SK-N-SH (cell line): ENCODE measurements at regions not wholly inside any gene's neighbourhood (a gene's known extent, or its start where the extent isn't known, plus 50 kb on each side); places are given as distances from the start of the nearest gene placed in this dataset.

Source experiments
- CTCF ChIA-PET: fragments of 300-600, 350-600 bp; formaldehyde crosslinking; extraction: SDS; loops from one replicate; lab custom pipeline; 2021; lab: Yijun Ruan, JAX
- POLR2A ChIA-PET: fragments of 350-600 bp; sonication (Branson Sonifier 250); formaldehyde crosslinking; extraction: SDS; loops from one replicate; lab custom pipeline; 2020; ENCODE audit warnings: antibody characterized with exemption, inconsistent platforms; lab: Yijun Ruan, JAX
- DNase-seq: peaks from one replicate; pipeline ENCODE4 v3.0.0; 2012
- H2AFZ ChIP-seq: fragments of 200-600 bp; sonication (generic); 2 replicates; pipeline ENCODE4 v1.8.1; 2016; ENCODE audit warnings: antibody characterized with exemption, mild to moderate bottlenecking, low read depth
- H3F3A ChIP-seq: fragments of 200-600 bp; sonication (generic); replicated peaks from 2 replicates; pipeline ENCODE3; 2016; ENCODE audit warnings: antibody characterized with exemption, mild to moderate bottlenecking; ENCODE audit not compliant: insufficient read depth
- H3K27ac ChIP-seq, 2 experiments: fragments of 200-500 bp in 1 of 2; fragments of 200-600 bp in 1 of 2; sonication (Bioruptor generic) in 1 of 2; sonication (generic), shearing (Covaris generic) in 1 of 2; 2 replicates each; pipeline versions ENCODE4 v1.5.1 to v1.6.1; 2014 to 2016; ENCODE audit warnings: low read depth in 2 of 2, inconsistent platforms in 1 of 2, low read length in 1 of 2, mild to moderate bottlenecking in 1 of 2, mixed read lengths in 1 of 2
- H3K27me3 ChIP-seq: fragments of 200-600 bp; sonication (generic), shearing (Covaris generic); 2 replicates; pipeline ENCODE4 v1.6.1; 2016; ENCODE audit warnings: mixed run types; ENCODE audit not compliant: insufficient read depth
- H3K36me3 ChIP-seq, 2 experiments: fragments of 200-500 bp in 1 of 2; fragments of 200-600 bp in 1 of 2; sonication (Bioruptor generic) in 1 of 2; sonication (generic) in 1 of 2; replicated peaks in 1 of 2; 2 replicates each; pipeline versions ENCODE3 to v1.5.1; 2014 to 2016; ENCODE audit warnings: low read length in 1 of 2, mild to moderate bottlenecking in 1 of 2; ENCODE audit not compliant: insufficient read depth in 2 of 2, control insufficient read depth in 1 of 2
- H3K4me1 ChIP-seq, 2 experiments: fragments of 200-500 bp in 1 of 2; fragments of 200-600 bp in 1 of 2; sonication (Bioruptor generic) in 1 of 2; sonication (generic), shearing (Covaris generic) in 1 of 2; 2 replicates each; pipeline versions ENCODE4 v1.5.1 to v1.6.1; 2014 to 2016; ENCODE audit warnings: low read depth in 1 of 2, low read length in 1 of 2, mixed run types in 1 of 2; ENCODE audit not compliant: insufficient read depth in 2 of 2, control insufficient read depth in 1 of 2
- H3K4me2 ChIP-seq: fragments of 200-600 bp; sonication (generic), shearing (Covaris generic); 2 replicates; pipeline ENCODE4 v1.6.1; 2017; ENCODE audit warnings: mixed run types
- H3K4me3 ChIP-seq, 2 experiments: fragments of 200-500 bp in 1 of 2; fragments of 200-600 bp in 1 of 2; sonication (Bioruptor generic) in 1 of 2; sonication (generic), shearing (Covaris generic) in 1 of 2; 2 replicates each; pipeline versions ENCODE4 v1.5.1 to v1.8.1; 2014 to 2016; ENCODE audit warnings: low read depth in 2 of 2, inconsistent platforms in 1 of 2, low read length in 1 of 2, mild to moderate bottlenecking in 1 of 2, mixed read lengths in 1 of 2, moderate library complexity in 1 of 2
- H3K79me2 ChIP-seq: fragments of 200-600 bp; sonication (generic); 2 replicates; pipeline ENCODE4 v1.8.1; 2017; ENCODE audit warnings: mild to moderate bottlenecking; ENCODE audit not compliant: insufficient read depth
- H3K9ac ChIP-seq: fragments of 200-600 bp; sonication (generic); 2 replicates; pipeline ENCODE4 v1.6.1; 2017; ENCODE audit warnings: mixed run types
- H3K9me2 ChIP-seq: fragments of 200-600 bp; sonication (generic); 2 replicates; pipeline ENCODE4 v1.6.1; 2017; ENCODE audit warnings: mixed run types
- H3K9me3 ChIP-seq: fragments of 200-600 bp; sonication (generic); 2 replicates; pipeline ENCODE4 v1.6.1; 2017; ENCODE audit warnings: mixed run types, mild to moderate bottlenecking, moderate library complexity
- H4K20me1 ChIP-seq: fragments of 200-600 bp; sonication (generic); 2 replicates; pipeline ENCODE4 v1.6.1; 2017; ENCODE audit warnings: mild to moderate bottlenecking, mixed run types; ENCODE audit not compliant: insufficient read depth
- CHD2 ChIP-seq: fragments of 150-350 bp; IDR thresholded peaks from 2 replicates; pipeline ENCODE4 v1.6.1; 2018; ENCODE audit warnings: low read length; ENCODE audit not compliant: partially characterized antibody
- ELF1 ChIP-seq: IDR thresholded peaks from 2 replicates; pipeline ENCODE4 v1.4.0; 2012
- EP300 ChIP-seq, 2 experiments: IDR thresholded peaks; 2 replicates each; pipeline versions ENCODE4 v1.4.0 to v1.6.1; 2012; ENCODE audit warnings: borderline replicate concordance in 1 of 2, low read depth in 1 of 2, low read length in 1 of 2
- FOSL2 ChIP-seq: IDR thresholded peaks from 2 replicates; pipeline ENCODE4 v1.4.0; 2012; ENCODE audit warnings: low read depth, mild to moderate bottlenecking, moderate library complexity, borderline replicate concordance
- FOXM1 ChIP-seq: IDR thresholded peaks from 2 replicates; pipeline ENCODE4 v1.4.0; 2012; ENCODE audit warnings: low read depth, mild to moderate bottlenecking
- MAX ChIP-seq: IDR thresholded peaks from 2 replicates; pipeline ENCODE4 v1.4.0; 2012; ENCODE audit warnings: low read depth
- MXI1 ChIP-seq: IDR thresholded peaks from 2 replicates; pipeline ENCODE4 v1.6.1; 2012; ENCODE audit warnings: mild to moderate bottlenecking, low read depth, low read length, improper control_type of control experiment
- NFIC ChIP-seq: IDR thresholded peaks from 2 replicates; pipeline ENCODE4 v1.4.0; 2012; ENCODE audit warnings: borderline replicate concordance
- RAD21 ChIP-seq: IDR thresholded peaks from 2 replicates; pipeline ENCODE4 v1.6.1; 2012; ENCODE audit warnings: mild to moderate bottlenecking, low read length
- RCOR1 ChIP-seq: fragments of 150-350 bp; IDR thresholded peaks from 2 replicates; pipeline ENCODE4 v1.6.1; 2017; ENCODE audit warnings: antibody characterized with exemption, low read length
- REST ChIP-seq: IDR thresholded peaks from 2 replicates; pipeline ENCODE4 v1.6.1; 2012; ENCODE audit warnings: mild to moderate bottlenecking, low read depth, low read length, moderate library complexity
- RXRA ChIP-seq: IDR thresholded peaks from 2 replicates; pipeline ENCODE4 v1.4.0; 2012; ENCODE audit warnings: low read depth, mild to moderate bottlenecking, borderline replicate concordance
- SMC3 ChIP-seq: IDR thresholded peaks from 2 replicates; pipeline ENCODE4 v1.6.1; 2012; ENCODE audit warnings: low read depth, low read length, improper control_type of control experiment
- TCF12 ChIP-seq: IDR thresholded peaks from 2 replicates; pipeline ENCODE4 v1.4.0; 2012
- USF1 ChIP-seq: IDR thresholded peaks from 2 replicates; pipeline ENCODE4 v1.4.0; 2012; ENCODE audit warnings: low read depth, borderline replicate concordance
- YY1 ChIP-seq: IDR thresholded peaks from 2 replicates; pipeline ENCODE4 v1.4.0; 2012; ENCODE audit warnings: low read depth, mild to moderate bottlenecking
- WGBS: methylation state at CpG from one replicate; pipeline ENCODE4 v1.1.6; 2017; ENCODE audit warnings: low lambda C conversion rate; 5-methylcytosine and 5-hydroxymethylcytosine counted together
- TF ChIP-seq, protein P1 (sequence below): fragments of 150-350 bp; IDR thresholded peaks from 2 replicates; pipeline ENCODE4 v1.6.1; 2016; ENCODE audit warnings: mild to moderate bottlenecking, low read depth, low read length
- TF ChIP-seq, protein P2 (sequence below): fragments of 200-600 bp; sonication (generic); IDR thresholded peaks from 2 replicates; pipeline ENCODE4 v1.6.1; 2017; ENCODE audit warnings: antibody characterized with exemption, mild to moderate bottlenecking, moderate library complexity
- TF ChIP-seq, protein P3 (sequence below): fragments of 150-350 bp; IDR thresholded peaks from 2 replicates; pipeline ENCODE4 v1.6.1; 2017; ENCODE audit warnings: antibody characterized with exemption, low read length, low read depth, borderline replicate concordance

DNA sequence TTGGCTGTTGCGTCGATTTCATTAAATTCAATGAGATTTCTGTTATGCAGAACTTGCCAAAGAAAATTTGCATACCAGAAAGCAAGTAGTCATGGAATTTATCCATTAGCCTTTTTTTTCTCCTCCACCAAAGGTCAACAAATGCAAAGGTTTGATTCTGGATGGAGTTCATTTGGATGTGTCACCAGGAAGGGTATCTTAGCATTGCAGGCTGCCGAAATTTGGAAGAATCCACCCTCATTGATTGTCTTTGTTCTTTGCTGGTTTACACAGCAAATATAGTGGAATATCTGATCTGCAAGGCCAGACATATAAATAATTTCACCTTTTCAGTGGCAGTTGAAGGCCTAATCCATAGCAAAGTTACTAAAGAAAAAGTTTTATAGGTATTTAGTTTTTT is 229.4 kb upstream of the SLC35B3 start (continued):
- TF ChIP-seq REST (no peak), RAD21 (no peak), USF1 (no peak), TCF12 (no peak), ELF1 (no peak)
- TF ChIP-seq, protein P1, sequence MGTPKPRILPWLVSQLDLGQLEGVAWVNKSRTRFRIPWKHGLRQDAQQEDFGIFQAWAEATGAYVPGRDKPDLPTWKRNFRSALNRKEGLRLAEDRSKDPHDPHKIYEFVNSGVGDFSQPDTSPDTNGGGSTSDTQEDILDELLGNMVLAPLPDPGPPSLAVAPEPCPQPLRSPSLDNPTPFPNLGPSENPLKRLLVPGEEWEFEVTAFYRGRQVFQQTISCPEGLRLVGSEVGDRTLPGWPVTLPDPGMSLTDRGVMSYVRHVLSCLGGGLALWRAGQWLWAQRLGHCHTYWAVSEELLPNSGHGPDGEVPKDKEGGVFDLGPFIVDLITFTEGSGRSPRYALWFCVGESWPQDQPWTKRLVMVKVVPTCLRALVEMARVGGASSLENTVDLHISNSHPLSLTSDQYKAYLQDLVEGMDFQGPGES = no peak
- TF ChIP-seq, protein P2, sequence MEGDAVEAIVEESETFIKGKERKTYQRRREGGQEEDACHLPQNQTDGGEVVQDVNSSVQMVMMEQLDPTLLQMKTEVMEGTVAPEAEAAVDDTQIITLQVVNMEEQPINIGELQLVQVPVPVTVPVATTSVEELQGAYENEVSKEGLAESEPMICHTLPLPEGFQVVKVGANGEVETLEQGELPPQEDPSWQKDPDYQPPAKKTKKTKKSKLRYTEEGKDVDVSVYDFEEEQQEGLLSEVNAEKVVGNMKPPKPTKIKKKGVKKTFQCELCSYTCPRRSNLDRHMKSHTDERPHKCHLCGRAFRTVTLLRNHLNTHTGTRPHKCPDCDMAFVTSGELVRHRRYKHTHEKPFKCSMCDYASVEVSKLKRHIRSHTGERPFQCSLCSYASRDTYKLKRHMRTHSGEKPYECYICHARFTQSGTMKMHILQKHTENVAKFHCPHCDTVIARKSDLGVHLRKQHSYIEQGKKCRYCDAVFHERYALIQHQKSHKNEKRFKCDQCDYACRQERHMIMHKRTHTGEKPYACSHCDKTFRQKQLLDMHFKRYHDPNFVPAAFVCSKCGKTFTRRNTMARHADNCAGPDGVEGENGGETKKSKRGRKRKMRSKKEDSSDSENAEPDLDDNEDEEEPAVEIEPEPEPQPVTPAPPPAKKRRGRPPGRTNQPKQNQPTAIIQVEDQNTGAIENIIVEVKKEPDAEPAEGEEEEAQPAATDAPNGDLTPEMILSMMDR = no peak

GRCh38 chr6:8664070-8664469 is 228.7 kb upstream of the SLC35B3 start:
- no peaks in the 10 kb centered on the region for H3K36me3 ChIP-seq
- CTCF ChIA-PET = no interaction called here
- H3K9me3 ChIP-seq = no peaks in the 10 kb centered on the region; the same call in 1 of the 2 replicates
- POLR2A ChIA-PET = no interaction called here
- H3F3A ChIP-seq = no peaks in the 10 kb centered on the region
- H3K27ac ChIP-seq = no peak overlapping the region
- no peaks in the 10 kb centered on the region for H3K4me1 ChIP-seq
- no peaks in the 10 kb centered on the region for H3K79me2 ChIP-seq
- H3K9me2 ChIP-seq = no peaks in the 10 kb centered on the region
- H3K4me3 ChIP-seq = no peak overlapping the region
- no peak overlapping the region for H3K4me2 ChIP-seq
- no peak overlapping the region for H3K9ac ChIP-seq
- no peak for DNase-seq
- no peak overlapping the region for H2AFZ ChIP-seq
- no peaks in the 10 kb centered on the region for H3K27me3 ChIP-seq
- 28% methylated on average over 3 of the region's 3 CpGs for WGBS
- no peaks in the 10 kb centered on the region for H4K20me1 ChIP-seq
- TF ChIP-seq CHD2 (no peak), REST (no peak), MXI1 (no peak), FOSL2 (no peak), YY1 (no peak), SMC3 (no peak), RAD21 (no peak), RXRA (no peak), NFIC (no peak), RCOR1 (no peak), USF1 (no peak), FOXM1 (no peak), MAX (no peak), EP300 (IDR thresholded peaks at IDR 0.05; ENCODE audit: borderline replicate concordance in 1 of 2, low read depth in 1 of 2, low read length in 1 of 2) (no peak)
- TF ChIP-seq, protein P3, sequence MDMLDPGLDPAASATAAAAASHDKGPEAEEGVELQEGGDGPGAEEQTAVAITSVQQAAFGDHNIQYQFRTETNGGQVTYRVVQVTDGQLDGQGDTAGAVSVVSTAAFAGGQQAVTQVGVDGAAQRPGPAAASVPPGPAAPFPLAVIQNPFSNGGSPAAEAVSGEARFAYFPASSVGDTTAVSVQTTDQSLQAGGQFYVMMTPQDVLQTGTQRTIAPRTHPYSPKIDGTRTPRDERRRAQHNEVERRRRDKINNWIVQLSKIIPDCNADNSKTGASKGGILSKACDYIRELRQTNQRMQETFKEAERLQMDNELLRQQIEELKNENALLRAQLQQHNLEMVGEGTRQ = no peak
